ENCODE measurements at regions not wholly inside any gene's neighbourhood (a gene's known extent, or its start where the extent isn't known, plus 50 kb on each side); places are given as distances from the start of the nearest gene placed in this dataset.

- H3K27me3 ChIP-seq (replicated peaks; ENCODE audit: insufficient read depth, low read length), result no peaks in the 10 kb centered on the region; the same call in 1 of the 2 replicates
- TF ChIP-seq CTCF (IDR thresholded peaks at IDR 0.05; ENCODE audit: low read length) (no peak), EZH2 (optimal IDR thresholded peaks at IDR 0.05; ENCODE audit: low read depth, low read length) (no peak), EZH2phosphoT487 (IDR thresholded peaks at IDR 0.05; ENCODE audit: low read length) (no peak)
- no peaks in the 10 kb centered on the region for H3K9me3 ChIP-seq (replicated peaks; ENCODE audit: insufficient read depth, low read length)
- H3K36me3 ChIP-seq (replicated peaks; ENCODE audit: insufficient read depth, low read length), result no peaks in the 10 kb centered on the region
- no peak for DNase-seq
- H3K4me2 ChIP-seq (ENCODE audit: low read depth, low read length), result no peak overlapping the region
- no peaks in the 10 kb centered on the region for H3K4me1 ChIP-seq (ENCODE audit: low read length)
- no peaks in the 10 kb centered on the region for H4K20me1 ChIP-seq (ENCODE audit: insufficient read depth, low read length)
- no peaks in the 10 kb centered on the region for H3K9me2 ChIP-seq (replicated peaks; ENCODE audit: insufficient read depth, low read length)
- H2AFZ ChIP-seq (ENCODE audit: low read length), result no peak overlapping the region
- H3K9ac ChIP-seq (ENCODE audit: low read length), result no peak overlapping the region
- no peaks in the 10 kb centered on the region for H3F3A ChIP-seq (ENCODE audit: insufficient read depth, low read length)
- no peak overlapping the region for H3K27ac ChIP-seq (ENCODE audit: low read length)
- H3K4me3 ChIP-seq (ENCODE audit: low read length), result no peak overlapping the region
- no peaks in the 10 kb centered on the region for H3K79me2 ChIP-seq (ENCODE audit: low read length)
Measured at GRCh38 chr10:63749915-63750314, 228.7 kb downstream of the REEP3 start.

GRCh38 chr10:63751836-63752235 is 230.6 kb downstream of the REEP3 start:
- H3K4me2 ChIP-seq (ENCODE audit: low read depth, low read length), result no peak overlapping the region
- H3K9me2 ChIP-seq (replicated peaks; ENCODE audit: insufficient read depth, low read length), result no peaks in the 10 kb centered on the region
- no peak overlapping the region for H2AFZ ChIP-seq (ENCODE audit: low read length)
- H3K36me3 ChIP-seq (replicated peaks; ENCODE audit: insufficient read depth, low read length), result no peaks in the 10 kb centered on the region
- H3F3A ChIP-seq (ENCODE audit: insufficient read depth, low read length), result no peaks in the 10 kb centered on the region
- no peaks in the 10 kb centered on the region for H4K20me1 ChIP-seq (ENCODE audit: insufficient read depth, low read length)
- H3K9ac ChIP-seq (ENCODE audit: low read length), result no peak overlapping the region
- no peak for DNase-seq
- no peaks in the 10 kb centered on the region; the same call in 1 of the 2 replicates for H3K27me3 ChIP-seq (replicated peaks; ENCODE audit: insufficient read depth, low read length)
- no peaks in the 10 kb centered on the region for H3K4me1 ChIP-seq (ENCODE audit: low read length)
- no peaks in the 10 kb centered on the region for H3K9me3 ChIP-seq (replicated peaks; ENCODE audit: insufficient read depth, low read length)
- H3K79me2 ChIP-seq (ENCODE audit: low read length), result no peaks in the 10 kb centered on the region
- TF ChIP-seq EZH2 (optimal IDR thresholded peaks at IDR 0.05; ENCODE audit: low read depth, low read length) (no peak), CTCF (IDR thresholded peaks at IDR 0.05; ENCODE audit: low read length) (no peak), EZH2phosphoT487 (IDR thresholded peaks at IDR 0.05; ENCODE audit: low read length) (no peak)
- H3K27ac ChIP-seq (ENCODE audit: low read length), result no peak overlapping the region
- H3K4me3 ChIP-seq (ENCODE audit: low read length), result no peak overlapping the region

- TF ChIP-seq EZH2 (optimal IDR thresholded peaks at IDR 0.05; ENCODE audit: low read depth, low read length) (no peak), CTCF (IDR thresholded peaks at IDR 0.05; ENCODE audit: low read length) (no peak)
- no peaks in the 10 kb centered on the region for H3F3A ChIP-seq (ENCODE audit: insufficient read depth, low read length)
- no peaks in the 10 kb centered on the region for H3K4me1 ChIP-seq (ENCODE audit: low read length)
- no peak overlapping the region for H2AFZ ChIP-seq (ENCODE audit: low read length)
- no peaks in the 10 kb centered on the region for H3K9me3 ChIP-seq (replicated peaks; ENCODE audit: insufficient read depth, low read length)
- no peaks in the 10 kb centered on the region for H3K9me2 ChIP-seq (replicated peaks; ENCODE audit: insufficient read depth, low read length)
- H4K20me1 ChIP-seq (ENCODE audit: insufficient read depth, low read length), result no peaks in the 10 kb centered on the region
- H3K27me3 ChIP-seq (replicated peaks; ENCODE audit: insufficient read depth, low read length), result no peaks in the 10 kb centered on the region; the same call in 1 of the 2 replicates
- H3K4me2 ChIP-seq (ENCODE audit: low read depth, low read length), result no peak overlapping the region
- H3K9ac ChIP-seq (ENCODE audit: low read length), result no peak overlapping the region
- no peaks in the 10 kb centered on the region for H3K79me2 ChIP-seq (ENCODE audit: low read length)
- H3K4me3 ChIP-seq (ENCODE audit: low read length), result no peak overlapping the region
- H3K36me3 ChIP-seq (replicated peaks; ENCODE audit: insufficient read depth, low read length), result no peaks in the 10 kb centered on the region
- no peak overlapping the region for H3K27ac ChIP-seq (ENCODE audit: low read length)
- no peak for DNase-seq
Measured at GRCh38 chr10:63752318-63752717, 231.1 kb downstream of the REEP3 start.

Measured in MM.1S (cell line).